ENCODE measurements at regions not wholly inside any gene's neighbourhood (a gene's known extent, or its start where the extent isn't known, plus 50 kb on each side); places are given as distances from the start of the nearest gene placed in this dataset.
"Not testable (repeated sequence)": the region's sequence is repeated elsewhere in the genome, so short reads cannot be mapped to it uniquely, and the experiment has no call there.

DNA sequence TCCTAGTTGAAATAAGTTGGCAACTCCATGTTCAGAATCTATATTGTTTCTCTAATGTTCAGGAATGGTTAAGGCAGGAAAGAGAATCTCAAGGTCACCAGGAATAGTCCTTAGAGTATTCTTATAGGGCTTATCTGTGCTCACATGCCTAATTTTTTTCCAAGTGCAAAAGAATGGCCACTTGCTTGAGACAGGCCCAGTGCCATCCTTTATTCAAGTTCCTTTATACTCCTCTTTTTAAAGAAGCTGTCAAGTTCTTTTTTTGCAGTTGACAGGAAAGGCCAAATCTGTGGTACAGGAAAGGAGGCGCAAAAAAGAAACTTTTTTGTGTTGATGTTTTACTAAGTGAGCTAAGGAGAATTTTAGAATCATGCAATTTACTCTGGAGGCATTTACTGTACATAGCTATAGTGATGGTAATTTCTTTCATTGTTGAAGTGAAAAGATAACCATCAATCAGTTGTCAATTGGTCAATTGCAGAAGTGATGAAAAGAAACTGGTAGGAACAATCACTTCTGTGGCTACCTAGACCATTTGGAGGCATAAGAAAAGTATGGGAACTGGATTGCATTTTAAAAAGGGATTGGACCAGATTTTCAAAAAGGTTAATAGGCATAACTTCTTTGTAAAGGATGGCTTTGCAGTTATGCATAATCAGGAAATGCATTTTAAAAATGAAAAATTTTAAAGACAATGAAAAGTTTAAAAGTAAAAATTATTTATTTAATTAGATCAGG lies 102.5 kb upstream of the SOX2 start:
- no peak for DNase-seq (ENCODE audit: low read depth in 2 of 2)

DNA sequence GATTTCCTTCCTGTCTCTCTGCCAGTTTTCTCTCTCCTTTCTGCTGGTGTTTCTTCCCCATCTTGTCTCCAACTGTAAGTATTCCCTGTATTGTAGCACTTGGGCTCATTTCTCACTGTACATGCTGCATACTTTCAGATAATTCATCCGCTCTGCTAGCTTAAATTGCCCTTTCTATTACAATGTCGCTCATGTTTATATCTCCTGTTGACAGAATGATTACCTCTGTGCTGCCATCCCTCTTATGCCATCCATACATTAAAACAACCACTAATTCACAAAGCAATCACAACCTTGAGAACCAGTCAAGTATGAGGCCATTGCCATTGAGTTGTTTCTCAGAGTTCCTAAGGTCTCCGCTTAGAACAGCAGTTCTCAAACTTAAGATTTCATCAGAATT lies 107.5 kb upstream of the SOX2 start:
- DNase-seq (ENCODE audit: low read depth in 2 of 2): no peak

DNA sequence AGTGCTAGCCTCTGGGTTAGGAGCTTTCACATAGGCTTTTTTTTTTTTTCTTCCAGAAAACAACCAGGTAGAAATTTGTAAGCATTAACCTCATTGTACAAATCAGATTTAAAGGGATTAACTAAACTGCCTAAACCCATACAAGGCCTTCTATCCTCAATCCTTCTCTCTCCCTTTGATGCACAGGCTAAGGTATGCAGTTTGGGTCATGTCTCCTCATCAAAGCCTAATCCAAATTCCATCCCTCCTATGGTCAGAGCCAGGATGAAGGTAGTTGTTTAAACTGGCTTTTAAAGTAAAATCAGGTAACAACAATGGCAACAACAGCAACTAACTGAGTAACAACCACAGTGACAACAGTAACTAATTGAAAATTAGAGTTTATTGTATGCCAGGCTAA lies 115.6 kb upstream of the SOX2 start:
- DNase-seq (ENCODE audit: low read depth in 2 of 2): no peak

DNA sequence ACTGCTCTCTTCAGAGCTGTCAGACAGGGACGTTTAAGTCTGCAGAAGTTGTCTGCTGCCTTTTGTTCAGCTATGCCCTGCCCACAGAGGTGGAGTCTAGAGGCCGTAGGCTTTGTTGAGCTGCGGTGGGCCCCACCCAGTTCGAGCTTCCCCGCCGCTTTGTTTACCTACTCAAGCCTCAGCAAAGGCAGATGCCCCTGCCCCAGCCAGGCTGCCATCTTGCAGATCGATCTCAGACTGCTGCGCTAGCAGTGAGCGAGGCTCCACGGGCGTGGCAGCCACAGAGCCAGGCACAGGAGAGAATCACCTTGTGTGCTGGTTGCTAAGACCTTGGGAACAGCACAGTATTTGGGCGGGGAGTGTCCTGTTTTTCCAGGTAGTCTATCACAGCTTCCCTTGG lies 120.8 kb upstream of the SOX2 start:
- not testable (repeated sequence) for DNase-seq (ENCODE audit: low read depth in 2 of 2)

DNA sequence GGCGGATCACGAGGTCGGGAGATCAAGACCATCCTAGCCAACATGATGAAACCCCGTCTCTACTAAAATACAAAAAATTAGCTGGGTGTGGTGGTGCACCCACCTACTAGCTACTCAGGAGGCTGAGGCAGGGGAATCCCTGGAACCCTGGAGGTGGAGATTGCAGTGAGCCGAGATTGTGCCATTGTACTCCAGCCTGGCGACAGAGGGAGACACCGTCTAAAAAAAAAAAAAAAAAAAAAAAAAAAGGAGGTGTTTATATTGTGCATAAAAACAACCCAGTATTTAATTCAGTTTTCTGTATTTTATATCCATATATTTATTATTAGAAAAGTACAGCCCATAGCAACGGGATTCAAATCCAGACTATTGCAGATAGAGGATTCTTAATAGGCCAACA lies 129.1 kb upstream of the SOX2 start:
- DNase-seq (ENCODE audit: low read depth in 2 of 2): no peak

DNA sequence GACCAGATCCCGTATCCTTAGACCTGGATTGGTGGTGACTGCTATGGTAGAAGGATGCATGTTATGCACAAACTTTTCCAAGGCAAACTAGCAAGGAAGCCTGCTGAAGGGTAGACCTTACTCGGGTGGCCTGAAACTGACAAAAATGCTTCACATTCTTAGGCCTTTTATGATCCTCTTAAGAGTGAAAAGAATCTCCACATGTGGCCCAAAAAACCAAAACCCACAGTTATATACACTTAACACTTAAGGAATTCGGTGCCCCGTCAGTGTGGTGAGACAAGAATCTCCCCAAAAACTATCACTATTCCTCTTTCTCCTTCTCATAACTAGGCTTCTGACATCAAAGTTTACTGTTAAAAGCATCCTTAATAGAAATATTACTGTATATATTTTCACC lies 130.1 kb upstream of the SOX2 start:
- no peak for DNase-seq (ENCODE audit: low read depth in 2 of 2)

DNA sequence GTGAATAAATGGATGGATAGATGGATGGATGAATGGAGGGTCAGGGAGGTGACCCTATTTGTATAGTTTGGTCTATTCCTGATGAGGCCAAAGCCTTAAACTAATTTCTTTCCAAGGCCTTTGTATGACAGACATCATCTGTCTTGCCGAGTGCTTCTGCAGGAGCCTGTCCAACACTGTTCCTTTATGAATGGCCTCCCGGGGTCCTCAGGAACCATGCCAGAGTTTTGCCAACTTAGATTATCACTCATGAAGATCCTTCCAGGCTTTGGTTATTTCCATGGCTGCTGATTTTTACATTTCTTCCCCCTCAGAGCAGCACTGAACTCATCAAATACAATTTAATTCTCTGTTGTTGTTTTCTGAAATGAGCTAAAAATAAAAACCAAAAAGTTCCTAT lies 133.0 kb upstream of the SOX2 start:
- DNase-seq (ENCODE audit: low read depth in 2 of 2): no peak

DNA sequence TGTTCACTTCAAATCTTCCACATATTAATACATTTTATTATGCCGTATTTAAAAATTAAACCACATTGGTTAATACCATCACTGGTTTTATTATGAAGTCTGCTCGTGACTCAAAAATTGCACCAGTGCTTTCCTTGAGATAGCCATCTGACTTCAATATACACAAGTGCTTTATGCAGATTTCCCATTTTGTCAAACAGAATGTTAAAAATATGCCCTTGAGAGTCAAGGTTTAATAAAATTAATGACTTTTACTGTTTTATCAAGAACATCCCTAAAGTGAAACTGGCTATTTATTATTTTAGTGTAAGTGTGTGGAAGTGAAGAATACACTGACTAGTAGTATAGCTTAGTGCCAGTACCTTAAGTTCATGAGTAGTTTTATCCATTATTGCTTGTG lies 139.3 kb upstream of the SOX2 start:
- no peak for DNase-seq (ENCODE audit: low read depth in 2 of 2)

DNA sequence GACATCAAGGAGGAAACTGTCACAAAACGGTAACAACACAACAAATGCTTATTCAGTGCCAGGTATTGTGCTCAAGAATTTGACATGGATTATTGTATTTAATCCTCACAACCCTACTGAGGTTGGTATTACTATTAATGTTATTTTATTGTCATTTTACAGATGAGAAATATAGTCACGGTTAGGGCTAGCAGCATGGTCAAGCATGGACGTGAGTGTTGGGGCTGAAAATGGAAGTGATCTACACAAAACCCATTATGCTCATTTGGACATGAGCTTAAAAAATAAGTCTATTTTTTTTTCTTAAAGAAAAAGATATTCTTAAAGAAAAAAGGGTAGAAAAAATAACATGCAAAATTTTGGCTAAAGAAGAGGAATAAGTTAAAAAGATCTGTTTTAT lies 141.3 kb upstream of the SOX2 start:
- DNase-seq (ENCODE audit: low read depth in 2 of 2): no peak

DNA sequence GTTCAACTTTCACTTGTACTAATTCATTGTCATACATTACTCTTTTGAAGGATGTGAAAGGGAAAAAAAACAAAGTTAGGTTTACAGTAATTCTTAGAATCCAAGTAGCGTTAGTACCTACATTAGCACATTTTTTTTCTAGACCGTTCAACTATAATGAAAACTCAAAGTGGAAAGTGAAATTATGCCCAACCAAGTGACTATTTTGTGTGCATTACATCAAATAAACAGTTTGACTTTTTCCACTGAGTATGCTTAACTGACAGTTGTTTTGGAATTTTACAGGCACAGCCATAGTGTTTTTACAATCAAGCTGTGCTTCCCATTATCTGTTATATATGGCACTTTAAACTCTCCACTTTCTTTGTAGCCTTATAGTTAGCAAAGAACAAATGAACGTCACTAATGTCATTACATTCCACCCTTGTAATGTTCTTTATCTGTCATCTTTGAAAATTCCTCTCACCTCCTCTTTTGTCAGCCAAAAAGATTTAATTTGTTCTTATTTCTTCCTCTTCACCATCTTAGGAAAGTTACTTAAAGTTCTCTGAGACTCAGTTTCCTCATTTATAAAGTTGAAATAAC lies 142.3 kb upstream of the SOX2 start:
- DNase-seq (ENCODE audit: low read depth in 2 of 2): no peak

DNA sequence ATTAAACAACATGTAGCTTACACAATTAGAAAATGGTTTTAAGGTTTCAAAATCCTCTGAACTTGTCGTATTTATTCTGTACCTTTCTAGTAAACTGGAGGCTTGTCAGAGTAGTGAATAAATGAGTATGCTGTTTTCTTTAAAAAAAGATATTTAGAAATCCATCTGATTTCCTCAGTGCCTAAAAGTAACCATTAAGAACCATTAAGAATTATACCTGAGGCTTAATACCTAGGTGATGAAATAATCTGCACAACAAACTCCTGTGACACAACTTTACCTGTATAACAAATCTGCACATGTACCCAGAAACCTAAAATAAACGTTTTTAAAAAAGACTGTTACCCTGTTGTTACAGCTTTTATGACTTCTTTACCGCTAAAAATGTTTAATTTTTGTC lies 143.0 kb upstream of the SOX2 start:
- DNase-seq (ENCODE audit: low read depth in 2 of 2): no peak

DNA sequence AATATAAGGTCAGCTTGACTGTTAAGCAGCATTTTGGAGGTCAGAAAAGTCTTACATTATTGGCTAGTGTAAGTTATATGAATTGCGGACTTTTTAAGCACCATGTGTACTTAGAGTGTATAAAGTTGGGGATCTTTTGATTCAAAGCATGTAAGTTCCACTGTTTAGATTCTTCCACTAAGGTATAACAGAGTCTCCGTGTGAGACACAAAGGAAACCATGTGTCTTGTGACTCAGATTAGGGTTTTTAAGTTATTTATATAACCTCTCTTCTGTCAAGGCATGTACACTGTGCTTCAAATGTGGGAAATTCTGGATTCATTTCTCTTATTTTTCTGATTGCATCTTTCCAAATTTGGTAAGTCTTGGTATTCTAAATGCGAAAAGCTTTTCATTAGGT lies 143.5 kb upstream of the SOX2 start:
- no peak for DNase-seq (ENCODE audit: low read depth in 2 of 2)

DNA sequence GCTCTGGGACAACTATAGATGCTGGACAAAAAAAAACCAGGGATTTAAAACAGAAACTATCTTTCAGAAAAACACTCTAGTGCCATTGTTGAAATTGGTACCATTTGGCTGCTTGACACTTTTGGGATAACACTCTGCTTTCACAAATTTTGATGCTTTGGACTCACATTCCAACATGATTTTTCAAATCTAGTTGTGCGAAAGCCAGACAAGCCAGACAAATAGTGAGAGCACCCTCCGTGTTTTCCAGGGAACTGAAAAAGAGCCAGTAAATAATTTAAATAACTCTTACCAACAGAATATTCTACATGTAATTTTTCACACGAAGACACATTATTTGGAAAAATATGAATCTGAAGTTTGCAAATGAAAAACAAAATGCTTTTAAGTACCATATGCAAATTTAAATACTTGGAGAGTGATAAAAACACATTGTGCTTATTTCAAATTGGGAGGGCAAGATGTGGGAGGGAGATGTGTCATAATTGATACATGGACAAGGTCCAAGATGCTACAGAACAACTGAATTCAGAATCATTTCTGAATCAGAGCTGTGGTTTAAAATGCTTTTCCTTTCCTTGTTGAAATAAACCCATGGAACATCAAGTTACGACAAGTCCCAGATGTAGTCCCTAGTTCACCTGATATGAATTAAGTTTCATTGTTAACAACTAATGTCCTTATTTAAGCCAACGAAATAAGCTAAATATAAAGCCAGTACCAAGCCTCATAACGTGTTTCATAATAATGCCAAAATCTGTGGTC lies 144.2 kb upstream of the SOX2 start:
- DNase-seq (ENCODE audit: low read depth in 2 of 2): no peak

DNA sequence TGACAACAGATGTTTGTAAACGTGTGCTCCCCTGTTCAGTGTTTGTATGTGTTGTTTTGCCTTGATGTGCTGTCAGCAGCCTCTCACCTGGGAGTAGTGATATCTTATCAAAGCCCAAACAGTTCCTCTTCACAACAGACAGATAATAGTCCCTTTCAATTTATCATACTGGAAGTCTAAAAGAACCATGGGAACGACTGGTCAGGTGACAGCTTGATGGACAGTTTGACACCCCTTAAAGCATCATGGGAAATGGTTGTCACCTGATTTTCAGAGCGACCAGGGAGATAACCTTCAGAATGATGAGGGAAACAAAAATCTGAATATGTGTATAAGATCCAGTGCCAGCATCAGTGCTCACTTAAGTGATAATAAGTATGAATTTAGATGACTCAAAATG lies 146.3 kb upstream of the SOX2 start:
- DNase-seq (ENCODE audit: low read depth in 2 of 2): no peak

DNA sequence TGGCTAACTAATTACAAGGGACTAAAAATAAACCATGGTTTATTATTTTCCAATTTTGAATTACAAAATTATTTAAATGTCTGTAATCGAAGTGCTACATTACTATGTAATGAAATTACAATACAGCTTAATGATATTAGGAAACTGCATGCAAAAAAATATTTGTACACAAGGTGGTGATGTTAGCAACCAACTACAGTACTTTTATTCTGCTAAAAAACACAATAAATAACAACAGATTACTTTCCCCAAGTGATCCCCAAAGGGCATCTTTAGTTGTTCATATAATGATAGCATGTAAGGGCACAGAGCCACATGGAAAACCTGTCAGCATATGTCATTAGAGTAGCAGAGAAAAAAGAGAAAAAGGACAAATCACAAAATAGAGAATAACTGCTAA lies 147.5 kb upstream of the SOX2 start:
- no peak for DNase-seq (ENCODE audit: low read depth in 2 of 2)

DNA sequence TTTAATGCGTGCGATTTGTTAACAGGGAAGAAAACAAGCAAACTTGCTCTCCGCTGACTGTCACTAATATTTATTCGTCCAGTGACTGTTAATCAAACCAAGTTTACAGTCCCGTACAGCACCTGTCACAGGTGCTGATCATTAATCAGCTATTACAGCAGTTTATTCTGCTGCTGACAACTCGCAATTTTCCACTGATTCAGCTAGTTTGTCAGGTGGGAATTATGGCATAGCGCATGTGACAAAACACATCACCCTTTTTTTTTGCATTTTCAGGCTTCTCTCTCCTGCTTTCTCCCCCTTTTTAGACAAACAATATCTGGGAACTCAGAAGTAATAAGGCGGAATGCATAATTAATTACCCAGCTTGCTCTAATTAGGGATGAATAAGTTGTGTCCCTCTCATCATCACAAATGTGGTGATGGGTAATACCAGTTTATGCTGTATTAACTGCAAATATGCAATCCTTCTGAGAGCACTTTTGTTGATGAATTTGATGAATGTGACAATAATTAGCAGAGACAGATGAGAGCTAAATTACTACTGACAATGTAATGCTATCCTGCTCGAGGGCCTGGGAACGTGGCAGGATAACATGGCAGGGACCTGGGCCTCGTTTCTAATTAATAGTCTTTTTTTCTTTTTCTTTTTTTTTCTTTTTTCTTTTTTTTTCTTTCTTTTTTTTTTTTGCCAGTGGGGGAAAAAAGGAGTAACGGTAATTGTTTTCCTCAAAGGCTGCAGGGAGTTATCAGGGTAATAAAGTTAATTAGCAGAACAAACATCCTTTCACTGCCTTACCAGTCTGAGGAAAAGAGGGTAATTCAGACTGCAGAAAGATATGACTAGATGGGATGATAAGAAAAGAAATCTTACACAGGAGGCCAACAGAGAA lies 150.3 kb upstream of the SOX2 start:
- DNase-seq (ENCODE audit: low read depth in 2 of 2): no peak

DNA sequence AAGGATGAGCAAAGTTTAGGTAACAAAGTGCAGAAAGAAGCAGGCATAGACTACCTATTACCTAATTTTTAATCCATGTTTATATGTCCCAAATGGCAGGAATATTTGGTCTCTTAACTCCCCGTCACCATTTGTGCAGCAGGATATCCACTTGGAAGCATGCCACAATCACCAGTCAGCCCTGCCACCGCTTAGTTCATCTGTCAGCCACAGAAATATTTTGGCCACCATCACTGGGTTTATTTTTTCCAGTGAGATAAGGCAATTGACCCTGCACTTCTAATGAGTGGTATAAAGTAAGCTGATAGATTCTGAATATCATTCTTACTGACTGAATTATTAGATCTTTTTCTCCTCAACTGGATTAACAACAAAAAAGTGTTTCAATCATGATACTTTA lies 152.9 kb upstream of the SOX2 start:
- DNase-seq (ENCODE audit: low read depth in 2 of 2): no peak

DNA sequence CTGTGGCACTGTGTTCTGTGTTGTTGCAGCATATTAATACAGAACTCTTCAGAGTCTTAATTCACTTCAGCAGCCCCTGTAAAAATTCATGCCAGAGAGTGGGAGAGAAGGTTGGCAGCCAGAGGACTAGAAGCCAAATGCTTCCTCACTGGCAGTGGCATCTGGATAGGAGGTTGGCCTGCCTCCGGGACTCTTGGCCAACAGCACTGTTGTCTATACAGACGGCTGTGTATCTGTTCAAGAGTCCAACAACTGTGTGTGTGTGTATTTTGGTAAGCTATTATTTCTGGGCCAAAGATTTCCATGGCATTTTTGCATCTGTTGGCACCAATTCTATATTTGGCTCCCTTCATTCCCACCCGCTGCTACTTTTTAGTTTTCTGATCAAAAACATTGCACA lies 156.0 kb upstream of the SOX2 start:
- DNase-seq (ENCODE audit: low read depth in 2 of 2): no peak

DNA sequence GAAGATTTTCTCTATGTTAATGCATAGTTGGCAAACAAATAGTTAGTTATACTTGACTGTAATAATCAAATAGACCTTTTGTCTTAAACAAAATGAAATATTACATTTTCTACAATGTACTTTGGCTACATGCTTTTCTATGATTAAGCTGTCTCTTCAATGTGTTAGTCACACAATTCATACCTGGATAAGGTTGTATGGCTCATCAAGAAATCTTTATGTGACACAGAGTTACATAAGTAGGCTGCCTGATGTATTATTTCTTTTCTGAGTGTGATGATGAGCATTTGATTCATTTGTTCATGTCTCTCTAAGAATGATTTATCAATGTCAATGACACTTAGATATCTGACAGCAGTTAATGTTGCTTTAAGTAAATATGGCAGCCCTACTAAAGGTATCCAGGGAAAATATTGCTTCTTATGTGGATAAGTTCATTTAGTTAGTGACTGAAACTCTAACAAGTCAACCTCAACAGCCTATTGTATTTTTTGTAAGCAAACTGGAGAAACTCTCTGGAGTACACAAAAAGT lies 157.4 kb upstream of the SOX2 start:
- no peak for DNase-seq (ENCODE audit: low read depth in 2 of 2)

DNA sequence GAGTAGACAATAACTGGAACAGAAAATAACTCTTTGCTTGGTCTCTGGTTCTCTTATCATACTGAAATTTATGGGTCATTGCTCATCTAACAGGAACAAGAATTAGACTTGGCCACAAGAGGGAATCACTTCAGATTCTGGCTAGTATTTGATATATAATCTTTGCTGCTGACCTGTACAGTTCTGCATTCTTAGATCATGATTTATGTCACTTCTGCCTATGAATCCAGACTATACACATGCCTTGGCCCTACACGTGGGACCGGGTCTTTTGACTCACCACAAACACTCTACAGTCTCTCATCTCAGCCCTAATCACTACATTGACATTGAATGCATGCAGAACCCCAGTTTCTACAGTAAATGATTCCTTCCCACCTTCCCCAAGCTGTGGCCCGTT lies 162.5 kb upstream of the SOX2 start:
- DNase-seq (ENCODE audit: low read depth in 2 of 2): no peak

DNA sequence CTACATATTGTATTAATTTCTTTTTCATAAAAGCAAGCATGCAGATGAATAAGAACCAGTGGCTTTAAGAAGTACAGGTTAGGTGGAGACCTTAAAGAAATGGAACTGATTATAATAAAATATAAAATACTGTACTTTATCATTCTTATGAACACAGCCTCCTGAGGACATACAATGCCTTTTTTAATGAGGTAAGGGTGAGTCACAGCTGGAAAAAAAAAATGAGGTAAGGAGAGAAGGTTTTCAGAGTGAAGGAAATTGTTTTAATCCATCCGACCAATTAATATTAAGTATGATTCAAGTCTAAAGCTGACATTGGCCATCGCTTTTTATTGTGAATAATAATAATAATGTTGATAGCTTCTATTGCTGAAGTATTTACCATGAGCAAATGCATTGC lies 170.3 kb upstream of the SOX2 start:
- DNase-seq (ENCODE audit: low read depth in 2 of 2): no peak

DNA sequence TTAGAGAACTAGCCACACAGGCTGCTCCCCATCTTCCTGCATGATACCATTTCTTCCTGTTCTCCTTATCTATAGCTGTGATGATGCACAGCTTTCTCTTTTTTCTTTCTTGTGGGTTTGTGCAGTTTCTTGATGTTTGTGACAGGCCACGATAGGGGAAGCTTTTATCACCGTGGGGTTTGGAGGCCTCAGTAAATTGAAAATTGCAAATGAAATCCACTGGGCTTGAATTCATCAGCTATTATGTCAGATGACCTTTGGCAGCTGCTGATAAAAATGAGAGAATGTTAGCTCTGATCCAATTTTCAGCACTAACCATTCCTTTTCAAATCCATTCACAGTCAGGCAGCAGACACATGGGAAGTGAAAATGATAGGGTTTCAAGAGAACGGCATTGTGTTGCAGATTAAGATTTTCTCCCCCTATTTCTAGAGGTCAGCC lies 176.9 kb upstream of the SOX2 start:
- no peak for DNase-seq (ENCODE audit: low read depth in 2 of 2)

All from activated CD4-positive, alpha-beta T cell treated with anti-CD3 and anti-CD28 coated beads for 24 hours (primary cell).